Activated CD4-positive, alpha-beta T cell treated with anti-CD3 and anti-CD28 coated beads, Interleukin-2, amount 10 ng/mL, durations not matched to agents 24 days and 14 days (primary cell): ENCODE measurements at regions not wholly inside any gene's neighbourhood (a gene's known extent, or its start where the extent isn't known, plus 50 kb on each side); places are given as distances from the start of the nearest gene placed in this dataset.

Source experiments
- DNase-seq: peaks from one replicate; pipeline ENCODE4 v3.0.0; 2022
- H3K27ac Mint-ChIP-seq: one replicate; pipeline ENCODE4 v1.8.0; 2022; ENCODE audit warnings: mild to moderate bottlenecking, mixed read lengths
- H3K27me3 Mint-ChIP-seq: one replicate; pipeline ENCODE4 v1.8.0; 2022; ENCODE audit warnings: mixed read lengths
- H3K36me3 Mint-ChIP-seq: one replicate; pipeline ENCODE4 v1.8.0; 2022; ENCODE audit warnings: low read depth, mild to moderate bottlenecking, mixed read lengths
- H3K4me1 Mint-ChIP-seq: one replicate; pipeline ENCODE4 v1.8.0; 2021; ENCODE audit warnings: mixed read lengths
- H3K4me3 Mint-ChIP-seq: one replicate; pipeline ENCODE4 v1.8.0; 2022; ENCODE audit warnings: mild to moderate bottlenecking, moderate library complexity, mixed read lengths
- H3K9me3 Mint-ChIP-seq: one replicate; pipeline ENCODE4 v1.8.0; 2021; ENCODE audit warnings: mixed read lengths
- intact Hi-C: fragments of 100-400 bp; cut with micrococcal nuclease; formaldehyde crosslinking; loops from one replicate; pipeline ENCODE4 v1.15.1; 2023

- Mint-ChIP-seq H3K27me3 (no peaks in the 10 kb centered on the region), H3K9me3 (no peaks in the 10 kb centered on the region), H3K36me3 (no peaks in the 10 kb centered on the region), H3K27ac (no peak overlapping the region), H3K4me3 (no peak overlapping the region), H3K4me1 (no peaks in the 10 kb centered on the region)
- intact Hi-C loops: no loop called here
- no peak for DNase-seq
Measured at GRCh38 chr10:130422366-130423324, 286.5 kb downstream of the GLRX3 start.

- no peaks in the 10 kb centered on the region for H3K9me3 Mint-ChIP-seq
- no peaks in the 10 kb centered on the region for H3K36me3 Mint-ChIP-seq
- no peak for DNase-seq
- no peaks in the 10 kb centered on the region for H3K4me1 Mint-ChIP-seq
- no peak overlapping the region for H3K27ac Mint-ChIP-seq
- intact Hi-C loops: no loop called here
- no peaks in the 10 kb centered on the region for H3K27me3 Mint-ChIP-seq
- no peak overlapping the region for H3K4me3 Mint-ChIP-seq
Measured at GRCh38 chr10:130423455-130424305, 287.5 kb downstream of the GLRX3 start.

- Mint-ChIP-seq H3K4me1 (no peaks in the 10 kb centered on the region), H3K27me3 (no peaks in the 10 kb centered on the region), H3K4me3 (no peak overlapping the region), H3K36me3 (no peaks in the 10 kb centered on the region), H3K27ac (no peak overlapping the region), H3K9me3 (no peaks in the 10 kb centered on the region)
- DNase-seq: no peak
- intact Hi-C loops: no loop called here
Measured at GRCh38 chr10:130424418-130424817, 288.2 kb downstream of the GLRX3 start.

GRCh38 chr10:130425169-130425568, 289.0 kb downstream of the GLRX3 start:
- no peaks in the 10 kb centered on the region for H3K4me1 Mint-ChIP-seq
- H3K27ac Mint-ChIP-seq: no peak overlapping the region
- no peak overlapping the region for H3K4me3 Mint-ChIP-seq
- H3K27me3 Mint-ChIP-seq: no peaks in the 10 kb centered on the region
- no peaks in the 10 kb centered on the region for H3K36me3 Mint-ChIP-seq
- no peak for DNase-seq
- intact Hi-C loops: no loop called here
- H3K9me3 Mint-ChIP-seq: no peaks in the 10 kb centered on the region

- Mint-ChIP-seq H3K4me1 (no peaks in the 10 kb centered on the region), H3K27me3 (no peaks in the 10 kb centered on the region), H3K4me3 (no peak overlapping the region), H3K27ac (no peak overlapping the region), H3K36me3 (no peaks in the 10 kb centered on the region), H3K9me3 (no peaks in the 10 kb centered on the region)
- intact Hi-C loops: no loop called here
- no peak for DNase-seq
Measured at GRCh38 chr10:130425881-130426435, 289.8 kb downstream of the GLRX3 start.

GRCh38 chr10:130427216-130427722, 291.1 kb downstream of the GLRX3 start:
- Mint-ChIP-seq H3K4me3 (no peak overlapping the region), H3K36me3 (no peaks in the 10 kb centered on the region), H3K9me3 (no peaks in the 10 kb centered on the region), H3K27ac (no peak overlapping the region), H3K27me3 (no peaks in the 10 kb centered on the region), H3K4me1 (no peaks in the 10 kb centered on the region)
- no peak for DNase-seq
- intact Hi-C loops: no loop called here

- Mint-ChIP-seq H3K27ac (no peak overlapping the region), H3K4me1 (no peaks in the 10 kb centered on the region), H3K9me3 (no peaks in the 10 kb centered on the region), H3K36me3 (no peaks in the 10 kb centered on the region), H3K4me3 (no peak overlapping the region), H3K27me3 (no peaks in the 10 kb centered on the region)
- no peak for DNase-seq
- intact Hi-C loops: no loop called here
Measured at GRCh38 chr10:130428936-130429335, 292.7 kb downstream of the GLRX3 start.

GRCh38 chr10:130429809-130430208, 293.6 kb downstream of the GLRX3 start:
- Mint-ChIP-seq H3K27me3 (no peaks in the 10 kb centered on the region), H3K4me1 (no peaks in the 10 kb centered on the region), H3K9me3 (no peaks in the 10 kb centered on the region), H3K4me3 (no peak overlapping the region), H3K36me3 (no peaks in the 10 kb centered on the region), H3K27ac (no peak overlapping the region)
- DNase-seq: no peak
- intact Hi-C loops: no loop called here

- no peaks in the 10 kb centered on the region for H3K4me1 Mint-ChIP-seq
- intact Hi-C loops: no loop called here
- H3K27me3 Mint-ChIP-seq: no peaks in the 10 kb centered on the region
- no peak overlapping the region for H3K27ac Mint-ChIP-seq
- H3K36me3 Mint-ChIP-seq: no peaks in the 10 kb centered on the region
- no peak overlapping the region for H3K4me3 Mint-ChIP-seq
- no peak for DNase-seq
- no peaks in the 10 kb centered on the region for H3K9me3 Mint-ChIP-seq
Measured at GRCh38 chr10:130430291-130430690, 294.1 kb downstream of the GLRX3 start.

- intact Hi-C loops: no loop called here
- no peak for DNase-seq
- no peaks in the 10 kb centered on the region for H3K36me3 Mint-ChIP-seq
- H3K27ac Mint-ChIP-seq: no peak overlapping the region
- H3K9me3 Mint-ChIP-seq: no peaks in the 10 kb centered on the region
- H3K4me3 Mint-ChIP-seq: no peak overlapping the region
- no peaks in the 10 kb centered on the region for H3K27me3 Mint-ChIP-seq
- H3K4me1 Mint-ChIP-seq: no peaks in the 10 kb centered on the region
Measured at GRCh38 chr10:130430852-130431704, 294.9 kb downstream of the GLRX3 start.

GRCh38 chr10:130432271-130432670, 296.1 kb downstream of the GLRX3 start:
- intact Hi-C loops: no loop called here
- Mint-ChIP-seq H3K4me3 (no peak overlapping the region), H3K9me3 (no peaks in the 10 kb centered on the region), H3K36me3 (no peaks in the 10 kb centered on the region), H3K27ac (no peak overlapping the region), H3K4me1 (no peaks in the 10 kb centered on the region), H3K27me3 (no peaks in the 10 kb centered on the region)
- DNase-seq: no peak

- H3K9me3 Mint-ChIP-seq: no peaks in the 10 kb centered on the region
- intact Hi-C loops: no loop called here
- no peak overlapping the region for H3K4me3 Mint-ChIP-seq
- H3K27me3 Mint-ChIP-seq: no peaks in the 10 kb centered on the region
- H3K27ac Mint-ChIP-seq: no peak overlapping the region
- H3K4me1 Mint-ChIP-seq: no peaks in the 10 kb centered on the region
- H3K36me3 Mint-ChIP-seq: no peaks in the 10 kb centered on the region
- DNase-seq: no peak
Measured at GRCh38 chr10:130432850-130433249, 296.7 kb downstream of the GLRX3 start.
